B cell (primary cell): ENCODE measurements at regions not wholly inside any gene's neighbourhood (a gene's known extent, or its start where the extent isn't known, plus 50 kb on each side); places are given as distances from the start of the nearest gene placed in this dataset.

Experiments
- EZH2 ChIP-seq: IDR thresholded peaks from 2 replicates; pipeline ENCODE4 v1.6.1; 2012; ENCODE audit warnings: borderline replicate concordance, low read depth, mild to moderate bottlenecking, moderate library complexity, low read length; ENCODE audit not compliant: insufficient read depth, poor library complexity, severe bottlenecking
- TF ChIP-seq, protein P1 (sequence below): fragments of 200-600 bp; IDR thresholded peaks from one replicate; pipeline ENCODE4 v1.8.0; 2022; ENCODE audit warnings: antibody characterized with exemption, mild to moderate bottlenecking

- TF ChIP-seq, protein P1, sequence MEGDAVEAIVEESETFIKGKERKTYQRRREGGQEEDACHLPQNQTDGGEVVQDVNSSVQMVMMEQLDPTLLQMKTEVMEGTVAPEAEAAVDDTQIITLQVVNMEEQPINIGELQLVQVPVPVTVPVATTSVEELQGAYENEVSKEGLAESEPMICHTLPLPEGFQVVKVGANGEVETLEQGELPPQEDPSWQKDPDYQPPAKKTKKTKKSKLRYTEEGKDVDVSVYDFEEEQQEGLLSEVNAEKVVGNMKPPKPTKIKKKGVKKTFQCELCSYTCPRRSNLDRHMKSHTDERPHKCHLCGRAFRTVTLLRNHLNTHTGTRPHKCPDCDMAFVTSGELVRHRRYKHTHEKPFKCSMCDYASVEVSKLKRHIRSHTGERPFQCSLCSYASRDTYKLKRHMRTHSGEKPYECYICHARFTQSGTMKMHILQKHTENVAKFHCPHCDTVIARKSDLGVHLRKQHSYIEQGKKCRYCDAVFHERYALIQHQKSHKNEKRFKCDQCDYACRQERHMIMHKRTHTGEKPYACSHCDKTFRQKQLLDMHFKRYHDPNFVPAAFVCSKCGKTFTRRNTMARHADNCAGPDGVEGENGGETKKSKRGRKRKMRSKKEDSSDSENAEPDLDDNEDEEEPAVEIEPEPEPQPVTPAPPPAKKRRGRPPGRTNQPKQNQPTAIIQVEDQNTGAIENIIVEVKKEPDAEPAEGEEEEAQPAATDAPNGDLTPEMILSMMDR: no peak
- no peak for TF ChIP-seq EZH2
Observed at GRCh38 chr14:46573498-46573897, 78.1 kb downstream of the RPL10L start.
